ENCODE measurements at regions not wholly inside any gene's neighbourhood (a gene's known extent, or its start where the extent isn't known, plus 50 kb on each side); places are given as distances from the start of the nearest gene placed in this dataset.

- no peak for DNase-seq
Measured at GRCh38 chr5:143729334-143729946, 82.5 kb upstream of the HMHB1 start.

- DNase-seq: no peak
Measured at GRCh38 chr5:143723159-143723558, 88.8 kb upstream of the HMHB1 start.

- DNase-seq: no peak
Measured at GRCh38 chr5:143721925-143722324, 90.0 kb upstream of the HMHB1 start.

- no peak for DNase-seq
Measured at GRCh38 chr5:143720689-143721088, 91.3 kb upstream of the HMHB1 start.

- no peak for DNase-seq
Measured at GRCh38 chr5:143717400-143717799, 94.6 kb upstream of the HMHB1 start.

GRCh38 chr5:143716881-143717280 is 95.1 kb upstream of the HMHB1 start:
- no peak for DNase-seq

GRCh38 chr5:143715616-143716015 is 96.3 kb upstream of the HMHB1 start:
- no peak for DNase-seq

- no peak for DNase-seq
Measured at GRCh38 chr5:143714629-143715028, 97.3 kb upstream of the HMHB1 start.

- no peak for DNase-seq
Measured at GRCh38 chr5:143713047-143714003, 98.6 kb upstream of the HMHB1 start.

- DNase-seq: no peak
Measured at GRCh38 chr5:143708672-143709071, 103.3 kb upstream of the HMHB1 start.

- no peak for DNase-seq
Measured at GRCh38 chr5:143707806-143708205, 104.2 kb upstream of the HMHB1 start.

GRCh38 chr5:143705381-143705780 is 106.6 kb upstream of the HMHB1 start:
- DNase-seq: no peak

GRCh38 chr5:143703659-143704058 is 108.3 kb upstream of the HMHB1 start:
- DNase-seq: no peak

GRCh38 chr5:143701493-143701892 is 110.5 kb upstream of the HMHB1 start:
- no peak for DNase-seq

- no peak for DNase-seq
Measured at GRCh38 chr5:143700994-143701393, 111.0 kb upstream of the HMHB1 start.

- DNase-seq: no peak
Measured at GRCh38 chr5:143699121-143699520, 112.8 kb upstream of the HMHB1 start.

GRCh38 chr5:143698574-143698973 is 113.4 kb upstream of the HMHB1 start:
- no peak for DNase-seq

- no peak for DNase-seq
Measured at GRCh38 chr5:143696921-143697320, 115.0 kb upstream of the HMHB1 start.

GRCh38 chr5:143695941-143696340 is 116.0 kb upstream of the HMHB1 start:
- DNase-seq: no peak

- DNase-seq: no peak
Measured at GRCh38 chr5:143695244-143695864, 116.6 kb upstream of the HMHB1 start.

GRCh38 chr5:143694357-143694756 is 117.6 kb upstream of the HMHB1 start:
- DNase-seq: no peak

- DNase-seq: no peak
Measured at GRCh38 chr5:143693651-143694252, 118.2 kb upstream of the HMHB1 start.

- no peak for DNase-seq
Measured at GRCh38 chr5:143692342-143692741, 119.6 kb upstream of the HMHB1 start.

- no peak for DNase-seq
Measured at GRCh38 chr5:143691945-143692290, 120.0 kb upstream of the HMHB1 start.
